ENCODE measurements at regions not wholly inside any gene's neighbourhood (a gene's known extent, or its start where the extent isn't known, plus 50 kb on each side); places are given as distances from the start of the nearest gene placed in this dataset.

DNA sequence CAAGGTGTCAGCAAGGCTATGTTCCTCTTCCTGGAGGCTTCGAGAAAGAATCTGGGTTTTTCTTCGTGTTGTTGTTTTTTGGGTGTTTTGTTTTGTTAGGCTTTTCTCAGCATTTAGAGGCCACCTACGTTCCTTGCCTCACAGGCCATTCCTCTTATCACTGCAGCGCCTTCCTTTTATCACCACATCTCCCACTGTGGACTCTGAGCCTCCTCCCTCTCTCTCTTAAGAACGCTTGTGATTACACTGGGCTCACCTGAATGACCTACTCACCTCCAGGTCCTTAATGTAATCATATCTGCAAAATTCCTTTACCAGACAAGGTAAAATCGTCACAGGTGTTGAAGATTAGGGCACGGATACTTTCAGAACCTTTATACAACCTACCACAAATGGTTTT lies 340.8 kb downstream of the DTWD2 start:
- POLR2A ChIA-PET = no interaction called here

DNA sequence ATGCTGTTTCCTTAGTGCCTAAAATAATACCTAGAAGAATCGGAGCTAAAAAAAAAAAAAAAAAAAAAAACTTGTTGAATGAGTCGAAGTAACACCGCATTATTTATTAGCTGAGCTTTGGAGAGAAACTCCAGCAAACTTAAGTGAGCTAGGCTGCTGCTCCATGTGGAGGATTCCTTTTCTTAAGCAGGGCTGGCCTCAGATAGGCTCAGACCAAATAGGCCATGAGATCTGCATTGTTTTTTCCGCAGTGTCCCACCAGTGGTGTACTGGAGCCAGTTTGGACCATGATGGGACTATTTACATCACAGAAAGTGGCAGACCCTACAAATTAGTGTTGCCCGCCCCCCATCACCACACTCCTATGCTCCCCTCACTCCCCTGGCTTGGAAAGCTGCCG lies 341.4 kb downstream of the DTWD2 start:
- Histone ChIP-seq H3K4me2 (ENCODE audit: low read length) (no peak overlapping the region), H3K4me3 (ENCODE audit: low read depth, low read length, poor library complexity, severe bottlenecking) (no peak overlapping the region), H2AFZ (ENCODE audit: low read length) (no peak overlapping the region), H3K27ac (ENCODE audit: low read depth, low read length, poor library complexity, severe bottlenecking) (no peak overlapping the region), H3K79me2 (ENCODE audit: insufficient read depth, low read depth, low read length) (no peaks in the 10 kb centered on the region), H3K36me3 (ENCODE audit: insufficient read depth, low read length) (no peaks in the 10 kb centered on the region), H3K4me1 (ENCODE audit: insufficient read depth, low read length, poor library complexity, severe bottlenecking) (no peaks in the 10 kb centered on the region), H3K9me2 (ENCODE audit: insufficient read depth, low read length) (no peaks in the 10 kb centered on the region), H3K9me3 (ENCODE audit: low read length) (no peaks in the 10 kb centered on the region), H4K20me1 (ENCODE audit: insufficient read depth, low read length) (no peaks in the 10 kb centered on the region)
- ChIA-PET CTCF (ENCODE audit: unreplicated experiment) (no interaction called here), POLR2A (interaction anchor here (0.6 kb wide), 2 partner anchors 114 to 1302 kb away, joined by 3 read pairs; no protein-coding TSS in a partner anchor)
- TF ChIP-seq, protein P1, sequence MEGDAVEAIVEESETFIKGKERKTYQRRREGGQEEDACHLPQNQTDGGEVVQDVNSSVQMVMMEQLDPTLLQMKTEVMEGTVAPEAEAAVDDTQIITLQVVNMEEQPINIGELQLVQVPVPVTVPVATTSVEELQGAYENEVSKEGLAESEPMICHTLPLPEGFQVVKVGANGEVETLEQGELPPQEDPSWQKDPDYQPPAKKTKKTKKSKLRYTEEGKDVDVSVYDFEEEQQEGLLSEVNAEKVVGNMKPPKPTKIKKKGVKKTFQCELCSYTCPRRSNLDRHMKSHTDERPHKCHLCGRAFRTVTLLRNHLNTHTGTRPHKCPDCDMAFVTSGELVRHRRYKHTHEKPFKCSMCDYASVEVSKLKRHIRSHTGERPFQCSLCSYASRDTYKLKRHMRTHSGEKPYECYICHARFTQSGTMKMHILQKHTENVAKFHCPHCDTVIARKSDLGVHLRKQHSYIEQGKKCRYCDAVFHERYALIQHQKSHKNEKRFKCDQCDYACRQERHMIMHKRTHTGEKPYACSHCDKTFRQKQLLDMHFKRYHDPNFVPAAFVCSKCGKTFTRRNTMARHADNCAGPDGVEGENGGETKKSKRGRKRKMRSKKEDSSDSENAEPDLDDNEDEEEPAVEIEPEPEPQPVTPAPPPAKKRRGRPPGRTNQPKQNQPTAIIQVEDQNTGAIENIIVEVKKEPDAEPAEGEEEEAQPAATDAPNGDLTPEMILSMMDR (conservative IDR thresholded peaks at IDR 0.05; ENCODE audit: low read length) = no peak
- no peak for TF ChIP-seq EZH2phosphoT487 (IDR thresholded peaks at IDR 0.05; ENCODE audit: borderline replicate concordance, low read depth, low read length)
- intact Hi-C loops (cut with micrococcal nuclease; ENCODE audit: unreplicated experiment) = no loop called here
- BruUV-seq (replicated peaks) = no TSS peak
- DNase-seq (ENCODE audit: low spot score) = no peak

More for the DNA sequence above, 340.8 kb downstream of the DTWD2 start:
- BruUV-seq (replicated peaks) = no TSS peak
- Histone ChIP-seq H3K27ac (ENCODE audit: low read depth, low read length, poor library complexity, severe bottlenecking) (no peak overlapping the region), H3K79me2 (ENCODE audit: insufficient read depth, low read depth, low read length) (no peaks in the 10 kb centered on the region), H3K4me3 (ENCODE audit: low read depth, low read length, poor library complexity, severe bottlenecking) (no peak overlapping the region), H3K36me3 (ENCODE audit: insufficient read depth, low read length) (no peaks in the 10 kb centered on the region), H2AFZ (ENCODE audit: low read length) (no peak overlapping the region), H3K4me1 (ENCODE audit: insufficient read depth, low read length, poor library complexity, severe bottlenecking) (no peaks in the 10 kb centered on the region), H4K20me1 (ENCODE audit: insufficient read depth, low read length) (no peaks in the 10 kb centered on the region), H3K9me2 (ENCODE audit: insufficient read depth, low read length) (no peaks in the 10 kb centered on the region), H3K4me2 (ENCODE audit: low read length) (no peak overlapping the region), H3K9me3 (ENCODE audit: low read length) (no peaks in the 10 kb centered on the region)
- TF ChIP-seq, protein P1 (conservative IDR thresholded peaks at IDR 0.05; ENCODE audit: low read length) = no peak
- no peak for TF ChIP-seq EZH2phosphoT487 (IDR thresholded peaks at IDR 0.05; ENCODE audit: borderline replicate concordance, low read depth, low read length)
- DNase-seq (ENCODE audit: low spot score) = no peak
- intact Hi-C loops (cut with micrococcal nuclease; ENCODE audit: unreplicated experiment) = no loop called here
- CTCF ChIA-PET (ENCODE audit: unreplicated experiment) = no interaction called here

DNA sequence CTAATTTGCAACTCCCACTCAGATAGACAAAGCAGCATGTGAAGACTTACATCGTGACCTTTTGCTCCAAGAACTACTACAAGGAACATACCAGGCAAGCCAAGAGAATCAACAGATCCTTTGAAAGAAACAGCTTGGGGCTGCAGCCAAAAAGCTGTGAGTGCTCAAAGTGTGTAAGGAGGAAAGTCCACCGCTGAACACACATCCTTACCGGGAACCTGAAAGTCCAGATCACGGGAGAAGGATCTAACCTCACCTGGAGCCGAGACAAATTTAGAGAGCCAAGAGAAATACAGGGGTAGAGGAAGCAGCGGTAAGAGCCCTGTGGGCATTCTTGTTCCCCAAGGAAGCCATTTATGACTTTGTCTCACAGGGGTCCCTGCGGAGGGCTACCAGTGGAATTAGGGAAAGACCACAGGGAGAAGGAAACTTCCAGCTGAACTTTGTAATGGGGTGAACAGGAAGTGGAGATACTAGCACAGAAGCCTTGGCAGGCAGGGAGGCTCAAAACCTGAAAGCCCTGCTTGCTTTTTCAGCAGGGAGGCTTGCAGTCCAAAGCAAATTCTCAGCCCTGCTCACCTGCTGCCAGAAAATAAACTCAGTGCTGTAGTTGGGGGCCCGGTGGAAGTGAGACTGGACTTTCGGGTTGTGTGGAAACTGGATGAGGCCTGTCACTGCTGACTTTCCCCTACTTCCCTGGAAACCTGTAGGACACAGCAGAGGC lies 350.2 kb downstream of the DTWD2 start:
- no peak for DNase-seq (ENCODE audit: low spot score)
- TF ChIP-seq, protein P1 (conservative IDR thresholded peaks at IDR 0.05; ENCODE audit: low read length) = no peak
- no peak for TF ChIP-seq EZH2phosphoT487 (IDR thresholded peaks at IDR 0.05; ENCODE audit: borderline replicate concordance, low read depth, low read length)
- H3K4me1 ChIP-seq (ENCODE audit: insufficient read depth, low read length, poor library complexity, severe bottlenecking) = no peaks in the 10 kb centered on the region
- no peaks in the 10 kb centered on the region for H3K79me2 ChIP-seq (ENCODE audit: insufficient read depth, low read depth, low read length)
- H3K9me3 ChIP-seq (ENCODE audit: low read length) = no peaks in the 10 kb centered on the region
- H3K36me3 ChIP-seq (ENCODE audit: insufficient read depth, low read length) = no peaks in the 10 kb centered on the region
- H4K20me1 ChIP-seq (ENCODE audit: insufficient read depth, low read length) = no peaks in the 10 kb centered on the region
- BruUV-seq (replicated peaks) = no TSS peak
- CTCF ChIA-PET (ENCODE audit: unreplicated experiment) = no interaction called here
- H3K4me3 ChIP-seq (ENCODE audit: low read depth, low read length, poor library complexity, severe bottlenecking) = no peak overlapping the region
- intact Hi-C loops (cut with micrococcal nuclease; ENCODE audit: unreplicated experiment) = no loop called here
- H3K27ac ChIP-seq (ENCODE audit: low read depth, low read length, poor library complexity, severe bottlenecking) = no peak overlapping the region
- no peaks in the 10 kb centered on the region for H3K9me2 ChIP-seq (ENCODE audit: insufficient read depth, low read length)
- POLR2A ChIA-PET = no interaction called here
- H3K4me2 ChIP-seq (ENCODE audit: low read length) = no peak overlapping the region
- H2AFZ ChIP-seq (ENCODE audit: low read length) = no peak overlapping the region
